CD14-positive monocyte (primary cell): ENCODE measurements at regions not wholly inside any gene's neighbourhood (a gene's known extent, or its start where the extent isn't known, plus 50 kb on each side); places are given as distances from the start of the nearest gene placed in this dataset.

Experiments used
- DNase-seq, 3 donors: peaks; one replicate each; pipeline ENCODE4 v3.0.0-alpha.2; 2011 to 2022
- H2AFZ ChIP-seq: 2 replicates; pipeline ENCODE4 v1.6.0; 2012; ENCODE audit warnings: mild to moderate bottlenecking, low read depth, low read length, inconsistent platforms; ENCODE audit not compliant: insufficient read depth, poor library complexity, severe bottlenecking
- H3K27ac ChIP-seq, 2 donors: 1 replicate in 1 of 2; 2 replicates in 1 of 2; pipeline ENCODE4 v1.5.1; 2012 to 2013; ENCODE audit warnings: low read length in 2 of 2, control low read depth in 1 of 2, inconsistent platforms in 1 of 2, low read depth in 1 of 2, mild to moderate bottlenecking in 1 of 2
- H3K27me3 ChIP-seq, 2 donors: one replicate each; pipeline versions ENCODE4 v1.6.0 to v1.6.1; 2011 to 2013; ENCODE audit warnings: low read length in 2 of 2; ENCODE audit not compliant: control insufficient read depth in 2 of 2, insufficient read depth in 2 of 2
- H3K36me3 ChIP-seq, 2 donors: replicated peaks in 1 of 2; 1 replicate in 1 of 2; 2 replicates in 1 of 2; pipeline versions ENCODE4 v1.5.1 to v1.6.1; 2012 to 2013; ENCODE audit warnings: low read length in 2 of 2, control low read depth in 1 of 2, inconsistent platforms in 1 of 2, mild to moderate bottlenecking in 1 of 2; ENCODE audit not compliant: insufficient read depth in 2 of 2, control insufficient read depth in 1 of 2
- H3K4me1 ChIP-seq, 2 donors: 1 replicate in 1 of 2; 2 replicates in 1 of 2; pipeline versions ENCODE4 v1.5.1 to v1.6.1; 2012 to 2013; ENCODE audit warnings: low read length in 2 of 2, control low read depth in 1 of 2, inconsistent platforms in 1 of 2, mild to moderate bottlenecking in 1 of 2, moderate library complexity in 1 of 2; ENCODE audit not compliant: insufficient read depth in 2 of 2, control insufficient read depth in 1 of 2
- H3K4me2 ChIP-seq: replicated peaks from 2 replicates; pipeline ENCODE3; 2012; ENCODE audit warnings: low read length, moderate library complexity, mild to moderate bottlenecking; ENCODE audit not compliant: poor library complexity, severe bottlenecking; ENCODE audit errors: extremely low read depth
- H3K4me3 ChIP-seq, 3 experiments: fragments of 200-600 bp in 1 of 3; sonication (generic) in 1 of 3; replicated peaks in 1 of 3; 1 replicate in 2 of 3; 2 replicates in 1 of 3; pipeline ENCODE4 v1.5.1; 2011 to 2013; ENCODE audit warnings: low read length in 3 of 3, mild to moderate bottlenecking in 3 of 3, control low read depth in 2 of 3, low read depth in 2 of 3, inconsistent platforms in 1 of 3, moderate library complexity in 1 of 3
- H3K79me2 ChIP-seq: 2 replicates; pipeline ENCODE4 v1.6.0; 2012; ENCODE audit warnings: mild to moderate bottlenecking, control low read depth, inconsistent platforms, low read length, moderate library complexity; ENCODE audit not compliant: insufficient read depth
- H3K9ac ChIP-seq: 2 replicates; pipeline ENCODE4 v1.6.0; 2017; ENCODE audit warnings: low read length, mild to moderate bottlenecking; ENCODE audit not compliant: insufficient read depth, poor library complexity, severe bottlenecking
- H3K9me3 ChIP-seq, 2 donors: replicated peaks in 1 of 2; 1 replicate in 1 of 2; 2 replicates in 1 of 2; pipeline versions ENCODE4 v1.5.1 to v1.6.1; 2012 to 2013; ENCODE audit warnings: low read length in 2 of 2, control low read depth in 1 of 2; ENCODE audit not compliant: control insufficient read depth in 1 of 2, insufficient read depth in 1 of 2
- H4K20me1 ChIP-seq: 2 replicates; pipeline ENCODE4 v1.6.0; 2012; ENCODE audit warnings: mild to moderate bottlenecking, low read length, control low read depth, moderate library complexity; ENCODE audit not compliant: insufficient read depth
- H3K27ac Mint-ChIP-seq, 7 donors: one replicate each; pipeline ENCODE4 v1.8.0; 2020; ENCODE audit warnings: mild to moderate bottlenecking in 7 of 7, mixed read lengths in 7 of 7, moderate library complexity in 6 of 7, inconsistent platforms in 2 of 7
- H3K27me3 Mint-ChIP-seq, 3 donors: one replicate each; pipeline ENCODE4 v1.8.0; 2021 to 2022; ENCODE audit warnings: low read depth in 3 of 3, mild to moderate bottlenecking in 3 of 3, mixed read lengths in 3 of 3, moderate library complexity in 3 of 3, inconsistent platforms in 1 of 3
- H3K36me3 Mint-ChIP-seq, 2 donors: one replicate each; pipeline ENCODE4 v1.8.0; 2020; ENCODE audit warnings: mixed read lengths in 2 of 2, inconsistent platforms in 1 of 2, mild to moderate bottlenecking in 1 of 2
- H3K4me1 Mint-ChIP-seq: one replicate; pipeline ENCODE4 v1.8.0; 2020; ENCODE audit warnings: mild to moderate bottlenecking, mixed read lengths
- H3K4me3 Mint-ChIP-seq, 2 donors: one replicate each; pipeline ENCODE4 v1.8.0; 2020; ENCODE audit warnings: mild to moderate bottlenecking in 2 of 2, mixed read lengths in 2 of 2, moderate library complexity in 1 of 2
- H3K9me3 Mint-ChIP-seq, 7 donors: one replicate each; pipeline ENCODE4 v1.8.0; 2020 to 2022; ENCODE audit warnings: mixed read lengths in 7 of 7, mild to moderate bottlenecking in 6 of 7, moderate library complexity in 6 of 7, inconsistent platforms in 2 of 7
- CTCF ChIP-seq: fragments of 200-600 bp; IDR thresholded peaks from one replicate; pipeline ENCODE4 v1.8.0; 2022; ENCODE audit warnings: antibody characterized with exemption, mild to moderate bottlenecking
- WGBS: methylation state at CpG from one replicate; pipeline ENCODE4 v1.1.5; 2013; ENCODE audit warnings: missing lambda C conversion rate; ENCODE audit not compliant: insufficient coverage; 5-methylcytosine and 5-hydroxymethylcytosine counted together
- intact Hi-C, 2 donors: fragments of 100-400 bp; cut with micrococcal nuclease; formaldehyde crosslinking; loops; one replicate each; pipeline versions ENCODE4 v1.15.0 to v1.15.1; 2023

GRCh38 chr5:8317335-8317734, 448.4 kb downstream of the MTRR start:
- intact Hi-C loops, result no loop called here
- no peak for DNase-seq
- Histone ChIP-seq H3K79me2 (no peaks in the 10 kb centered on the region), H3K36me3 (no peaks in the 10 kb centered on the region), H3K4me3 (no peak overlapping the region), H3K9ac (no peak overlapping the region), H3K27me3 (no peaks in the 10 kb centered on the region), H2AFZ (no peak overlapping the region), H3K9me3 (no peaks in the 10 kb centered on the region), H3K4me2 (no peak overlapping the region), H4K20me1 (no peaks in the 10 kb centered on the region), H3K4me1 (no peaks in the 10 kb centered on the region), H3K27ac (no peak overlapping the region)
- Mint-ChIP-seq H3K27me3 (no peaks in the 10 kb centered on the region), H3K36me3 (no peaks in the 10 kb centered on the region), H3K4me3 (no peak overlapping the region), H3K9me3 (peaks cover 0 to 8% (median 4%) of the 10 kb centered on the region in 7 donors), H3K4me1 (no peaks in the 10 kb centered on the region), H3K27ac (no peak overlapping the region)
- 100% methylated on average over 3 of the region's 6 CpGs for WGBS
- no peak for TF ChIP-seq CTCF

- no peaks in the 10 kb centered on the region for H3K27me3 ChIP-seq
- no peak overlapping the region for H3K4me2 ChIP-seq
- no peak overlapping the region for H3K4me3 ChIP-seq
- H3K27ac Mint-ChIP-seq, result no peak overlapping the region
- H3K9me3 Mint-ChIP-seq, result peaks cover 0 to 8% (median 6%) of the 10 kb centered on the region in 7 donors
- no peaks in the 10 kb centered on the region for H3K9me3 ChIP-seq
- H3K36me3 ChIP-seq, result no peaks in the 10 kb centered on the region
- H3K4me3 Mint-ChIP-seq, result no peak overlapping the region
- no peaks in the 10 kb centered on the region for H3K4me1 ChIP-seq
- no peak overlapping the region for H3K9ac ChIP-seq
- intact Hi-C loops, result no loop called here
- no peak for DNase-seq
- H3K27me3 Mint-ChIP-seq, result peaks cover 0 to 1% (median 0%) of the 10 kb centered on the region in 3 donors
- TF ChIP-seq CTCF, result no peak
- no peak overlapping the region for H2AFZ ChIP-seq
- H3K79me2 ChIP-seq, result no peaks in the 10 kb centered on the region
- no peaks in the 10 kb centered on the region for H3K4me1 Mint-ChIP-seq
- H3K36me3 Mint-ChIP-seq, result no peaks in the 10 kb centered on the region
- no peak overlapping the region for H3K27ac ChIP-seq
- H4K20me1 ChIP-seq, result no peaks in the 10 kb centered on the region
These were observed 451.3 kb downstream of the MTRR start for GRCh38 chr5:8320244-8320643.
